ENCODE measurements at regions not wholly inside any gene's neighbourhood (a gene's known extent, or its start where the extent isn't known, plus 50 kb on each side); places are given as distances from the start of the nearest gene placed in this dataset.

- Mint-ChIP-seq H3K4me1 (no peaks in the 10 kb centered on the region), H3K9me3 (peaks cover 16 to 17% of the 10 kb centered on the region in 2 donors), H3K36me3 (peaks cover 0 to 3% of the 10 kb centered on the region in 2 donors), H3K27me3 (no peaks in the 10 kb centered on the region), H3K4me3 (no peak overlapping the region), H3K27ac (no peak overlapping the region)
- DNase-seq (no peak), ATAC-seq (replicated peaks) (no peak)
Measured at GRCh38 chr13:106324444-106324843, 211.0 kb downstream of the EFNB2 start.

GRCh38 chr13:106322628-106323027 lies 212.8 kb downstream of the EFNB2 start:
- Mint-ChIP-seq H3K27me3 (no peaks in the 10 kb centered on the region), H3K4me3 (no peak overlapping the region), H3K36me3 (peaks cover 0 to 3% of the 10 kb centered on the region in 2 donors), H3K4me1 (no peaks in the 10 kb centered on the region), H3K9me3 (peaks cover 16 to 17% of the 10 kb centered on the region in 2 donors), H3K27ac (no peak overlapping the region)
- no peak for DNase-seq
- ATAC-seq (replicated peaks), result no peak

GRCh38 chr13:106318941-106319411 lies 216.5 kb downstream of the EFNB2 start:
- DNase-seq (no peak), ATAC-seq (replicated peaks) (no peak)
- Mint-ChIP-seq H3K36me3 (peaks cover 0 to 3% of the 10 kb centered on the region in 2 donors), H3K27ac (no peak overlapping the region), H3K4me3 (no peak overlapping the region), H3K4me1 (no peaks in the 10 kb centered on the region), H3K9me3 (peaks cover 14 to 17% of the 10 kb centered on the region in 2 donors), H3K27me3 (no peaks in the 10 kb centered on the region)

- ATAC-seq (replicated peaks), result no peak
- Mint-ChIP-seq H3K9me3 (no peaks in the 10 kb centered on the region), H3K4me1 (no peaks in the 10 kb centered on the region), H3K4me3 (no peak overlapping the region), H3K36me3 (no peaks in the 10 kb centered on the region), H3K27ac (no peak overlapping the region), H3K27me3 (no peaks in the 10 kb centered on the region)
- no peak for DNase-seq
Measured at GRCh38 chr13:106314417-106314816, 221.0 kb downstream of the EFNB2 start.

GRCh38 chr13:106311004-106311403 lies 224.5 kb downstream of the EFNB2 start:
- Mint-ChIP-seq H3K27me3 (no peaks in the 10 kb centered on the region), H3K4me1 (no peaks in the 10 kb centered on the region), H3K9me3 (peaks cover 7 to 11% of the 10 kb centered on the region in 2 donors), H3K36me3 (no peaks in the 10 kb centered on the region), H3K27ac (no peak overlapping the region), H3K4me3 (no peak overlapping the region)
- no peak for DNase-seq
- no peak for ATAC-seq (replicated peaks)

GRCh38 chr13:106310291-106310865 lies 225.1 kb downstream of the EFNB2 start:
- no peak overlapping the region for H3K27ac Mint-ChIP-seq
- no peak for DNase-seq
- H3K9me3 Mint-ChIP-seq, result peaks cover 7 to 11% of the 10 kb centered on the region in 2 donors
- no peak for ATAC-seq (replicated peaks)
- no peak overlapping the region for H3K4me3 Mint-ChIP-seq
- no peaks in the 10 kb centered on the region for H3K27me3 Mint-ChIP-seq
- H3K36me3 Mint-ChIP-seq, result no peaks in the 10 kb centered on the region
- no peaks in the 10 kb centered on the region for H3K4me1 Mint-ChIP-seq

GRCh38 chr13:106306748-106307277 lies 228.6 kb downstream of the EFNB2 start:
- DNase-seq (no peak), ATAC-seq (replicated peaks) (no peak)
- Mint-ChIP-seq H3K4me1 (no peaks in the 10 kb centered on the region), H3K4me3 (no peak overlapping the region), H3K27ac (no peak overlapping the region), H3K27me3 (no peaks in the 10 kb centered on the region), H3K36me3 (no peaks in the 10 kb centered on the region), H3K9me3 (peaks cover 7 to 11% of the 10 kb centered on the region in 2 donors)

GRCh38 chr13:106302843-106303242 lies 232.6 kb downstream of the EFNB2 start:
- H3K27ac Mint-ChIP-seq, result no peak overlapping the region
- no peaks in the 10 kb centered on the region for H3K27me3 Mint-ChIP-seq
- H3K36me3 Mint-ChIP-seq, result no peaks in the 10 kb centered on the region
- H3K9me3 Mint-ChIP-seq, result peaks cover 14 to 16% of the 10 kb centered on the region in 2 donors
- H3K4me1 Mint-ChIP-seq, result no peaks in the 10 kb centered on the region
- no peak overlapping the region for H3K4me3 Mint-ChIP-seq
- ATAC-seq (replicated peaks) (no peak), DNase-seq (no peak)

- Mint-ChIP-seq H3K27ac (no peak overlapping the region), H3K4me3 (no peak overlapping the region), H3K4me1 (no peaks in the 10 kb centered on the region), H3K36me3 (no peaks in the 10 kb centered on the region), H3K9me3 (peaks cover 8 to 11% of the 10 kb centered on the region in 2 donors), H3K27me3 (no peaks in the 10 kb centered on the region)
- no peak for ATAC-seq (replicated peaks)
- DNase-seq, result no peak
Measured at GRCh38 chr13:106302011-106302410, 233.5 kb downstream of the EFNB2 start.

GRCh38 chr13:106299621-106300020 lies 235.8 kb downstream of the EFNB2 start:
- no peak for ATAC-seq (replicated peaks)

GRCh38 chr13:106297283-106297682 lies 238.2 kb downstream of the EFNB2 start:
- Mint-ChIP-seq H3K9me3 (peaks cover 4 to 9% of the 10 kb centered on the region in 2 donors), H3K4me3 (no peak overlapping the region), H3K27ac (no peak overlapping the region), H3K4me1 (no peaks in the 10 kb centered on the region), H3K27me3 (peaks cover 0 to 5% of the 10 kb centered on the region in 2 donors), H3K36me3 (no peaks in the 10 kb centered on the region)
- DNase-seq, result no peak
- ATAC-seq (replicated peaks), result no peak

More at GRCh38 chr13:106299621-106300020, 235.8 kb downstream of the EFNB2 start:
- H3K4me1 Mint-ChIP-seq, result no peaks in the 10 kb centered on the region
- no peaks in the 10 kb centered on the region for H3K36me3 Mint-ChIP-seq
- H3K4me3 Mint-ChIP-seq, result no peak overlapping the region
- H3K27me3 Mint-ChIP-seq, result peaks cover 0 to 5% of the 10 kb centered on the region in 2 donors
- peaks cover 4 to 9% of the 10 kb centered on the region in 2 donors for H3K9me3 Mint-ChIP-seq
- DNase-seq, result no peak
- no peak overlapping the region for H3K27ac Mint-ChIP-seq

- no peak for DNase-seq
Measured at GRCh38 chr13:106296723-106297122, 238.7 kb downstream of the EFNB2 start.

GRCh38 chr13:106295971-106296370 lies 239.5 kb downstream of the EFNB2 start:
- Mint-ChIP-seq H3K36me3 (no peaks in the 10 kb centered on the region), H3K9me3 (peaks cover 3 to 9% of the 10 kb centered on the region in 2 donors), H3K27ac (no peak overlapping the region), H3K4me3 (no peak overlapping the region), H3K4me1 (no peaks in the 10 kb centered on the region), H3K27me3 (peaks cover 0 to 5% of the 10 kb centered on the region in 2 donors)
- ATAC-seq (replicated peaks) (no peak), DNase-seq (no peak)

More at GRCh38 chr13:106296723-106297122, 238.7 kb downstream of the EFNB2 start:
- no peak overlapping the region for H3K27ac Mint-ChIP-seq
- H3K9me3 Mint-ChIP-seq, result peaks cover 4 to 9% of the 10 kb centered on the region in 2 donors
- H3K4me3 Mint-ChIP-seq, result no peak overlapping the region
- H3K4me1 Mint-ChIP-seq, result no peaks in the 10 kb centered on the region
- no peaks in the 10 kb centered on the region for H3K36me3 Mint-ChIP-seq
- peaks cover 0 to 5% of the 10 kb centered on the region in 2 donors for H3K27me3 Mint-ChIP-seq
- no peak for ATAC-seq (replicated peaks)

- DNase-seq (no peak), ATAC-seq (replicated peaks) (no peak)
- Mint-ChIP-seq H3K27ac (no peak overlapping the region), H3K9me3 (peaks cover 0 to 1% of the 10 kb centered on the region in 2 donors), H3K36me3 (no peaks in the 10 kb centered on the region), H3K4me3 (no peak overlapping the region), H3K4me1 (no peaks in the 10 kb centered on the region), H3K27me3 (peaks cover 0 to 5% of the 10 kb centered on the region in 2 donors)
Measured at GRCh38 chr13:106291006-106291405, 244.5 kb downstream of the EFNB2 start.

GRCh38 chr13:106287351-106287750 lies 248.1 kb downstream of the EFNB2 start:
- no peak overlapping the region for H3K27ac Mint-ChIP-seq
- ATAC-seq (replicated peaks) (no peak), DNase-seq (no peak)
- H3K4me1 Mint-ChIP-seq, result no peaks in the 10 kb centered on the region
- no peak overlapping the region for H3K4me3 Mint-ChIP-seq
- no peaks in the 10 kb centered on the region for H3K36me3 Mint-ChIP-seq
- H3K9me3 Mint-ChIP-seq, result peaks cover 0 to 3% of the 10 kb centered on the region in 2 donors
- no peaks in the 10 kb centered on the region for H3K27me3 Mint-ChIP-seq
